ENCODE measurements at regions not wholly inside any gene's neighbourhood (a gene's known extent, or its start where the extent isn't known, plus 50 kb on each side); places are given as distances from the start of the nearest gene placed in this dataset.

GRCh38 chr18:38502539-38502938, 936.9 kb upstream of the CELF4 start (continued):
- TF ChIP-seq ZNF687 (IDR thresholded peaks at IDR 0.05) (no peak), TAF1 (IDR thresholded peaks at IDR 0.05; ENCODE audit: borderline replicate concordance, low read depth, low read length) (no peak), RAD21 (IDR thresholded peaks at IDR 0.05; ENCODE audit: insufficient read depth, low read depth, low read length) (no peak)

- 43% methylated on average over 2 of the region's 2 CpGs for WGBS (ENCODE audit: insufficient coverage, insufficient replicate concordance, low lambda C conversion rate, missing lambda C conversion rate)
- no peak for TF ChIP-seq ZSCAN29 (IDR thresholded peaks at IDR 0.05)
- TF ChIP-seq RELA (IDR thresholded peaks at IDR 0.05; ENCODE audit: borderline replicate concordance, partially characterized antibody): no peak
- TF ChIP-seq SRF (IDR thresholded peaks at IDR 0.05; ENCODE audit: low read depth in 2 of 2, low read length in 2 of 2): no peak
- TF ChIP-seq CTCF (IDR thresholded peaks at IDR 0.05 in 2 of 3, conservative IDR thresholded peaks at IDR 0.05 in 1 of 3; ENCODE audit: control insufficient read depth in 2 of 3, extremely low read depth in 1 of 3, insufficient read depth in 1 of 3, low read depth in 3 of 3, low read length in 3 of 3): no peak
- no peak for TF ChIP-seq ZBED1 (IDR thresholded peaks at IDR 0.05; ENCODE audit: borderline replicate concordance)
- no peak for TF ChIP-seq ZBTB11 (CRISPR knock-in tag; IDR thresholded peaks at IDR 0.05)
- TF ChIP-seq ZNF274 (IDR thresholded peaks at IDR 0.05; ENCODE audit: insufficient read depth, insufficient read length): no peak
- no peak for TF ChIP-seq ZNF622 (IDR thresholded peaks at IDR 0.05)
- TF ChIP-seq FOXM1 (IDR thresholded peaks at IDR 0.05; ENCODE audit: low read depth, low read length): no peak
- no peak for TF ChIP-seq ELK1 (IDR thresholded peaks at IDR 0.05; ENCODE audit: low read depth, low read length)
- TF ChIP-seq DPF2 (IDR thresholded peaks at IDR 0.05): no peak
Observed at GRCh38 chr18:38497266-38497665, 931.7 kb upstream of the CELF4 start.

More at GRCh38 chr18:38497266-38497665, 931.7 kb upstream of the CELF4 start:
- CTCF ChIA-PET: no interaction called here
- no peaks in the 10 kb centered on the region for H3K9me3 ChIP-seq (replicated peaks; ENCODE audit: control insufficient read depth, insufficient read depth, low read length)
- no peak overlapping the region for H3K27ac ChIP-seq (ENCODE audit: control insufficient read depth, insufficient read depth)
- POLR2A ChIA-PET: no interaction called here
- FAIRE-seq (no peak), ATAC-seq (no peak), DNase-seq (ENCODE audit: low read depth, low spot score) (no peak)
- intact Hi-C loops (cut with micrococcal nuclease; ENCODE audit: unreplicated experiment): no loop called here
- H3K4me1 ChIP-seq (ENCODE audit: control insufficient read depth, insufficient read depth, low read length): no peaks in the 10 kb centered on the region
- H3K4me2 ChIP-seq (ENCODE audit: control insufficient read depth, insufficient read depth): no peak overlapping the region
- BruUV-seq (replicated peaks): no TSS peak
- SMC1A ChIA-PET (ENCODE audit: uncharacterized antibody, unreplicated experiment): no interaction called here
- RAD21 ChIA-PET (ENCODE audit: unreplicated experiment): no interaction called here
- no peaks in the 10 kb centered on the region for H4K20me1 ChIP-seq (ENCODE audit: control insufficient read depth, insufficient read depth)
- H2AFZ ChIP-seq (ENCODE audit: control insufficient read depth, low read depth, low read length): no peak overlapping the region
- H3K36me3 ChIP-seq (ENCODE audit: control insufficient read depth in 2 of 2, insufficient read depth in 2 of 2, low read length in 1 of 2): no peaks in the 10 kb centered on the region
- no peaks in the 10 kb centered on the region for H3K27me3 ChIP-seq (replicated peaks in 1 of 2; ENCODE audit: control insufficient read depth in 2 of 2, insufficient read depth in 2 of 2, low read length in 1 of 2)
- H3K4me3 ChIP-seq: no peak overlapping the region
- H3K79me2 ChIP-seq (ENCODE audit: control insufficient read depth, insufficient read depth, low read length): no peaks in the 10 kb centered on the region
- no peak overlapping the region for H3K9ac ChIP-seq (ENCODE audit: control insufficient read depth, insufficient read depth, low read length)
- in situ Hi-C loops (cut with MboI): no loop called here

All from GM12878 (cell line).